K562 (cell line): ENCODE measurements at regions not wholly inside any gene's neighbourhood (a gene's known extent, or its start where the extent isn't known, plus 50 kb on each side); places are given as distances from the start of the nearest gene placed in this dataset.

ENCODE experiments used
- ATAC-seq: fragments of 200-7000 bp; cut with Tn5 transposase; 3 replicates; pipeline ENCODE4 v1.9.1; 2020; ENCODE audit warnings: moderate library complexity
- BruUV-seq: library from RNA; stranded (reverse); fragments of 400-500 nt; replicated peaks from 2 replicates; lab custom pipeline; 2021; lab: Mats Ljungman, UMichigan
- CTCF ChIA-PET: fragments of 300-600 bp; formaldehyde crosslinking; extraction: SDS; loops from one replicate; lab custom pipeline; 2021; ENCODE audit warnings: low intra/inter-chr PET ratio; lab: Yijun Ruan, JAX
- POLR2A ChIA-PET: fragments of 300-600, 350-650 bp; sonication (Branson Sonifier 250); formaldehyde crosslinking; extraction: SDS; loops from one replicate; lab custom pipeline; 2021; ENCODE audit warnings: antibody characterized with exemption, inconsistent platforms; lab: Yijun Ruan, JAX
- DNase-seq, 4 experiments: peaks; one replicate each; pipeline versions ENCODE4 v3.0.0 to v3.0.0-alpha.2; 2011 to 2018; ENCODE audit warnings: low spot score in 3 of 4, mixed read lengths in 3 of 4; ENCODE audit errors: extremely low read depth in 1 of 4
- FAIRE-seq: peaks from 2 replicates; lab custom pipeline; 2011; peaks lifted over from hg19 to GRCh38; lab: Jason Lieb, UNC
- H2AFZ ChIP-seq: 2 replicates; pipeline ENCODE4 v1.6.0; 2011; ENCODE audit warnings: low read depth, low read length, control low read depth, inconsistent platforms
- H3K27ac ChIP-seq: fragments of 200-600 bp; 3 replicates; pipeline ENCODE4 v1.8.0; 2011; ENCODE audit warnings: low read depth, mild to moderate bottlenecking, control low read depth, inconsistent platforms, low read length, moderate library complexity, mixed read lengths; ENCODE audit errors: extremely low read depth
- H3K27me3 ChIP-seq, 2 experiments: fragments of 300-600 bp in 1 of 2; 2 replicates in 1 of 2; 3 replicates in 1 of 2; pipeline versions ENCODE4 v1.6.0 to v1.8.0; 2011; ENCODE audit warnings: inconsistent platforms in 2 of 2, low read length in 2 of 2, mild to moderate bottlenecking in 1 of 2, mixed read lengths in 1 of 2, moderate library complexity in 1 of 2; ENCODE audit not compliant: control insufficient read depth in 2 of 2, insufficient read depth in 2 of 2
- H3K36me3 ChIP-seq: fragments of 300-600 bp; 3 replicates; pipeline ENCODE4 v1.8.0; 2011; ENCODE audit warnings: mild to moderate bottlenecking, low read length, inconsistent platforms; ENCODE audit not compliant: control insufficient read depth, insufficient read depth
- H3K4me1 ChIP-seq, 2 experiments: fragments of 200-600 bp in 1 of 2; replicated peaks in 1 of 2; 2 replicates in 1 of 2; 3 replicates in 1 of 2; pipeline versions ENCODE4 v1.5.1 to v1.8.0; 2011; ENCODE audit warnings: inconsistent platforms in 2 of 2, low read length in 2 of 2, mild to moderate bottlenecking in 1 of 2, mixed read lengths in 1 of 2, moderate library complexity in 1 of 2; ENCODE audit not compliant: control insufficient read depth in 2 of 2, insufficient read depth in 2 of 2
- H3K4me2 ChIP-seq: 2 replicates; pipeline ENCODE4 v1.6.1; 2011; ENCODE audit warnings: low read length, control low read depth, inconsistent platforms, mixed read lengths; ENCODE audit not compliant: insufficient read depth
- H3K4me3 ChIP-seq: fragments of 200-600 bp; sonication (generic), shearing (Covaris generic); 2 replicates; pipeline ENCODE4 v1.5.1; 2016; ENCODE audit warnings: control low read depth, inconsistent platforms
- H3K79me2 ChIP-seq: fragments of 200-600 bp; 3 replicates; pipeline ENCODE4 v1.8.0; 2011; ENCODE audit warnings: low read length, inconsistent platforms; ENCODE audit not compliant: control insufficient read depth, insufficient read depth
- H3K9ac ChIP-seq, 2 experiments: 2 replicates each; pipeline versions ENCODE4 v1.6.0 to v1.6.1; 2011; ENCODE audit warnings: low read depth in 2 of 2, low read length in 2 of 2, control low read depth in 1 of 2, inconsistent platforms in 1 of 2, mild to moderate bottlenecking in 1 of 2, mixed read lengths in 1 of 2; ENCODE audit not compliant: insufficient read depth in 1 of 2
- H3K9me1 ChIP-seq: one replicate; pipeline ENCODE4 v1.6.0; 2011; ENCODE audit warnings: inconsistent platforms, mild to moderate bottlenecking, low read length, moderate library complexity; ENCODE audit not compliant: control insufficient read depth, insufficient read depth
- H3K9me3 ChIP-seq: replicated peaks from 2 replicates; pipeline ENCODE4 v1.5.1; 2011; ENCODE audit warnings: low read depth, low read length, inconsistent platforms; ENCODE audit not compliant: control insufficient read depth, insufficient read depth
- H4K20me1 ChIP-seq: replicated peaks from 2 replicates; pipeline ENCODE4 v1.6.1; 2011; ENCODE audit warnings: low read length, inconsistent platforms, mixed read lengths; ENCODE audit not compliant: control insufficient read depth, insufficient read depth
- ATF4 ChIP-seq: fragments of 450-650 bp; formaldehyde crosslinking; IDR thresholded peaks from 2 replicates; pipeline ENCODE4 v1.4.0; 2022; ENCODE audit warnings: mild to moderate bottlenecking, moderate library complexity
- TAF1 ChIP-seq: IDR thresholded peaks from 2 replicates; pipeline ENCODE4 v1.6.1; 2011; ENCODE audit warnings: mild to moderate bottlenecking, low read length, moderate library complexity; ENCODE audit not compliant: insufficient read depth, control insufficient read depth, severe bottlenecking; ENCODE audit errors: extremely low read depth
- ZHX1 ChIP-seq: fragments of 150-350 bp; conservative IDR thresholded peaks from 2 replicates; pipeline ENCODE4 v1.6.1; 2014; ENCODE audit warnings: low read length
- ZNF280B ChIP-seq: fragments of 250-450 bp; sonication (Bioruptor Pico); IDR thresholded peaks from 2 replicates; pipeline ENCODE4 v1.5.1; 2021; ENCODE audit warnings: mild to moderate bottlenecking
- ZNF75A ChIP-seq: fragments of 450-650 bp; formaldehyde crosslinking; IDR thresholded peaks from 2 replicates; pipeline ENCODE4 v1.4.0; 2020; ENCODE audit warnings: mild to moderate bottlenecking
- WGBS: fragments of 100-300 bp; shearing (Covaris generic); methylation state at CpG from one replicate; pipeline ENCODE4 v1.1.6; 2016; ENCODE audit warnings: low coverage, mixed read lengths; ENCODE audit not compliant: insufficient coverage; ENCODE audit errors: missing lambda C conversion rate; 5-methylcytosine and 5-hydroxymethylcytosine counted together
- in situ Hi-C: fragments of 300-500 bp; cut with MboI; formaldehyde crosslinking; loops from 4 replicates; pipeline ENCODE4 v1.15.0; 2018; ENCODE audit warnings: inconsistent platforms, mixed read lengths
- intact Hi-C: fragments of 100-400 bp; cut with micrococcal nuclease; formaldehyde crosslinking; loops from 2 replicates; pipeline ENCODE4 v1.14.2; 2022

GRCh38 chr5:124948754-124949275, 202.4 kb upstream of the ZNF608 start:
- Histone ChIP-seq H3K9me3 (no peaks in the 10 kb centered on the region), H3K27me3 (no peaks in the 10 kb centered on the region), H3K27ac (no peak overlapping the region), H3K4me3 (no peak overlapping the region), H3K4me2 (no peak overlapping the region), H2AFZ (no peak overlapping the region), H3K9me1 (no peaks in the 10 kb centered on the region), H3K79me2 (no peaks in the 10 kb centered on the region), H3K9ac (no peak overlapping the region), H4K20me1 (no peaks in the 10 kb centered on the region), H3K4me1 (no peaks in the 10 kb centered on the region), H3K36me3 (no peaks in the 10 kb centered on the region; the same call in 2 of the 3 replicates)
- ChIA-PET POLR2A (interaction anchor here (0.5 kb wide), 1 partner anchor 21 kb away, joined by 4 read pairs; no protein-coding TSS in a partner anchor), CTCF (no interaction called here)
- intact Hi-C loops (no loop called here), in situ Hi-C loops (no loop called here)
- BruUV-seq = no TSS peak
- WGBS = 31% methylated on average over 4 of the region's 4 CpGs
- no peak for FAIRE-seq
- no peak for DNase-seq
- ATAC-seq = no peak
- TF ChIP-seq ZNF280B (no peak), TAF1 (no peak), ATF4 (no peak), ZHX1 (no peak), ZNF75A (no peak)
